Frontal cortex (tissue), 3 donors: ENCODE measurements at regions not wholly inside any gene's neighbourhood (a gene's known extent, or its start where the extent isn't known, plus 50 kb on each side); places are given as distances from the start of the nearest gene placed in this dataset.
A peak's percentile ranks its signal among the peaks of the same experiment; 100 is the strongest.
"Not testable (repeated sequence)": the region's sequence is repeated elsewhere in the genome, so short reads cannot be mapped to it uniquely, and the experiment has no call there.

Source experiments
- DNase-seq, 2 donors: peaks; one replicate each; pipeline ENCODE4 v3.0.0; 2012; ENCODE audit warnings: low spot score in 2 of 2
- FAIRE-seq: peaks from 2 replicates; lab custom pipeline; 2012; peaks lifted over from hg19 to GRCh38; lab: Jason Lieb, UNC
- donor health status: control.
- donor health status: control.
- donor health status: control.

DNA sequence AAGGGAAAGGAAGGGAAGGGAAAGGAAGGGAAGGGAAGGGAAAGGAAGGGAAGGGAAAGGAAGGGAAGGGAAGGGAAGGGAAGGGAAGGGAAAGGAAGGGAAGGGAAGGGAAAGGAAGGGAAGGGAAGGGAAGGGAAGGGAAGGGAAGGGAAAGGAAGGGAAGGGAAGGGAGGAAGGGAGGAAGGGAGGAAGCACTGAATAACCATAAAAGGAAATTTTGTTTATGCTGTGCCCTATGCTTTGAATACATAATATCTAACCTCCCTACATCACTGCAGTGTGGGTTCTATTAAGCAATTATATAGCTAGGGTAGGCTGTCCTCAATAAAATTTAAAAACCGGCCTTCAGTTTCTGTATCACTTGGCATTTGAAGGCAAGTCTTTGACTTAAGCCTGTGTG is 346.6 kb downstream of the SLC7A11 start:
- not testable (repeated sequence) for FAIRE-seq, DNase-seq

DNA sequence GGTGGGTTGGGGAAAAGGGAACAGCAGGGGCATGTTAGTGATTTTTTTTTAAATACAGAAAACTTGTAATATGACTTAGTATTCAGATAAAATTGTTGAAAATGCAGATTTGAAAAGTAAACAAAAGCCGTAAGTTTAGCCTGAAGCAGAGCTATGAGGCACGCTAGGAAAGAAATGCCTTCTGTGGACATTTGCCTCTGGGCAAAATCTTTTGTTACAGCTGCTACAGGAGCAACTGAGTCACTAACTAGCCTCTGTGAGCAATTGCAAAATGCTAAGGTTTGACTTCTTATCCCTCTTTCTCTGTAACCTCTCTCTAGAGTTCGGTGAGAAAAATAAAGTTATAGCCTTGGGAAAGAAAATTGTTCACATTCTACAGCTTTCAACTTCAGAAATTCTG is 350.0 kb downstream of the SLC7A11 start:
- no peak for FAIRE-seq
- DNase-seq = no peak

DNA sequence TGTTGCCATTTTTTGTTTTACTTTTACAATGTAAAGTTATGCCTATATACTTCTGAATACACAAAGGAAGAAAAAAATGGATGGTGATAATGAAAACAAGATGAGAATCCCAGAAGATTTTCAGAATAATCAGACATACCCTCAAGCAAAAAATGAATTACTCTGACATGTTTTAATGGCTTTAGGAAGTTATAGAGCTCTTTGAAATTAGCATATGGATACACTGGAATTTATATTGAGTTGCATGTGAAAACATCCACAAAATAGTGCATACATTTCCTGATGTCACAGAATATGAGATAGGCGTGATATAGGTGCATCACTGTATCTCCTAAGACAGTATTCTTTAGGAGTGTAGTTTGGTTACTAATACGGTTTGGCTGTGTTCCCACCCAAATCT is 351.3 kb downstream of the SLC7A11 start:
- FAIRE-seq (no peak), DNase-seq (no peak)

DNA sequence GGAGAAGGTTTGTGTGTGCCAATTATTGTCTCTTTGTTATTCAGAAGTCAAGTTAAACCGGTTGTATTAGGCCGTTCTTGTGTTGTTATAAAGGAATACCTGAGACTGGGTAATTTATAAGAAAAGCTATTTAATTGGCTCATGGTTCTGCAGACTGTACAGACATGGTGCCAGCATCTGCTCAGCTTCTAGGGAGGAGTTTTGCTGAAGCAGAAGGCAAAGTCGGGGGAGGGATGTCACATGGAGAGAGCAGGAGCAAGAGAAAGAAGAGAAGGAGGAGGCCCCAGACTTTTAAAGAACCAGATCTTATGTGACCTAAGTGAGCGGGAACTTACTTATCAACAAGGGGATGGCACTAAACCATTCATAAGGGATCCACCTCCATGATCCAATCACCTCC is 349.3 kb upstream of the PCDH18 start:
- DNase-seq = no peak
- no peak for FAIRE-seq

DNA sequence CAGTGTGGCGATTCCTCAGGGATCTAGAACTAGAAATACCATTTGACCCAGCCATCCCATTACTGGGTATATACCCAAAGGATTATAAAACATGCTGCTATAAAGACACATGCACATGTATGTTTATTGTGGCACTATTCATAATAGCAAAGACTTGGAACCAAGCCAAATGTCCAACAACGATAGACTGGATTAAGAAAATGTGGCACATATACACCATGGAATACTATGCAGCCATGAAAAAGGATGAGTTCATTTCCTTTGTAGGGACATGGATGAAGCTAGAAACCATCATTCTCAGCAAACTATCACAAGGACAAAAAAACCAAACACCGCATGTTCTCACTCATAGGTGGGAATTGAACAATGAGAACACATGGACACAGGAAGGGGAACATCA is 335.8 kb upstream of the PCDH18 start:
- DNase-seq, FAIRE-seq: not testable (repeated sequence)

DNA sequence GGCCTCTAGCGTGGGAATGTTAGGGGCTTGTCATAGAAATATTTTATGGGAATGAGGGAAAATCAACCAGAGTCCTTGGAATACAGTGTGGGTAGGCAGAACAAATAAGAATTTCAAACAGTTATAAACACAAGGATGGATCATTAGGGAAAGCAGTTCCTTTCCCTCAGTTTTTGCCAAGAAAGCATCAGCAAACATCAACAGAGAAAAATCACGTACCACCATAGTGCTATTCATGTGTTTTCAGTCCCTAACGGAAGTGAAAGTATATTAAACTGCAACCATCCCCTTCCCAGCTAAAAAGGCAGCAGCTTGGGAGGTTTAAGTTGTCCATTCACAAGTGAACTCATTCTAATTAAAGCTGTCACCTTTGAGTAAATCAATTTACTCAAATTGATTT is 334.4 kb upstream of the PCDH18 start:
- no peak for DNase-seq

DNA sequence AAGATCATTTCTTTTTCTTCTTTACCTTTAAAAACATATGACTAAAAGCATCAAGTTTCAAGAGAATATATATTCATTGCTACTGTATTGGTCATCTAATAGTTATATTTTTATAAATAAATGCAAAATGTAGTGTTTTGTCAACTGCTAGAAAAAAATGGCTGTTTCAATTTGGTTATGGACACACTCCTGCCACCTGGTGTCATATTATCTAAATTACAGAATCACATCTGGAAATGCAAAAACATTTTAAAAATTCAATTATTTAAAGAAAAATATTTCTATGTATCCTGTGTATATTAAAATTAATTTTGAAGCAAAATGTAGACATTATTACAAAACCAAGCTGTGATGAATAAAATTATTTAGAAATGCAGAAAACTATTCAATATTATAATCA is 329.4 kb upstream of the PCDH18 start:
- DNase-seq = no peak
- FAIRE-seq = peak; percentile 98

More for the DNA sequence above, 334.4 kb upstream of the PCDH18 start:
- FAIRE-seq = no peak

DNA sequence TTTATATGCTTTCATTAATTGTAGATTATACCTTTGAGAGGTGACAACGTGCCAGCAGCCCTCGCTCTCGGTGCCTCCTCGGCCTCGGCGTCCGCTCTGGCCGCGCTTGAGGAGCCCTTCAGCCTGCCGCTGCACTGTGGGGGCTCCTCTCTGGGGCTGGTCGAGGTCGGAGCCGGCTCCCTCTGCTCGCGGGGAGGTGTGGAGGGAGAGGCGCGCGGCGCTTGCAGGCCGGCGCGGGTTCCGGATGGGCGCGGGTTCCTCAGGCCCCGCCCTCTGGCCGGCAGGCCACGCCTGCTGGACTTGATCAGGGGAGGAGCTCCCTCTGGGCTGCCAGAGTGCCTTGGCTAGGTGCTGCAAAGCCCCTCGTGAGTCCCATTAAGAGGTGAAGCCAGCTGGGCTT is 321.1 kb upstream of the PCDH18 start:
- FAIRE-seq = no peak

DNA sequence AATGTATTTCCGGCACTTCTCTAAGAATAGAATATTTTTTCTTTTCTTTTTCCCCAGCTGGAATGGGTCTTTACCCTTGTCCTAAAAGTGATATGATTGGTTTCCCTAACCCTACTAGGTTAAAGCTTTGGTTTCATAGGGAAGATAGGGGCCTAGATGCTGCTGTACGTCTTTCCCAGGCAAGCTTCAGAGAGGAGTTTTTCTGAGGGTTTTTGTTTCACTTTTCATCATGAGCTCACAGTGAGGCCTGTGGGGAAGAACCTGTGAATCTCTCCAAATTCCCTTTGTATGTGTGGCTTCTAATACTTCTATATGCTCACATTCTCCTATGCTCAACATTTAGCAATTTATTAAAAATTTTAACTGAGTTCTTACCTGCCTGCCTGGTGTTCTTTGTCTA is 320.0 kb upstream of the PCDH18 start:
- no peak for FAIRE-seq
- no peak for DNase-seq

More for the DNA sequence above, 321.1 kb upstream of the PCDH18 start:
- DNase-seq = no peak

DNA sequence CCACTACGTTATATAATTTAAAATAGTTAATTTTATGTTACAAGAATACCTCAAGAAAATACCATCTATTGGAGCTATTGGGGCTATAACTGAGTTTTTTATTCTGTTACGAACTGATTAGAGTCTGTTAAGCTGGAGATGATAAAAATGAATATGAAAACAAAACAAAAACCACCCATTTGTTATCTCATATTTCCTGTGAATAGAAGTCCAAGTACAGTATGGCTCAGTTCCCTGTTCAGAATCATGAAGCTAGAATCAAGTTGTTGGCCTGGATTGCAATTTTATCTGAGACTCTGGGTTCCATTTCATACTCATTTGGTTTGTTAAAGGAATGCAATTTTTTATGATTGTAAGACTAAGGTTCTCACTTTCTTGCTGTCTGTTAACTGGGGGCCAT is 319.1 kb upstream of the PCDH18 start:
- FAIRE-seq (no peak), DNase-seq (no peak)

DNA sequence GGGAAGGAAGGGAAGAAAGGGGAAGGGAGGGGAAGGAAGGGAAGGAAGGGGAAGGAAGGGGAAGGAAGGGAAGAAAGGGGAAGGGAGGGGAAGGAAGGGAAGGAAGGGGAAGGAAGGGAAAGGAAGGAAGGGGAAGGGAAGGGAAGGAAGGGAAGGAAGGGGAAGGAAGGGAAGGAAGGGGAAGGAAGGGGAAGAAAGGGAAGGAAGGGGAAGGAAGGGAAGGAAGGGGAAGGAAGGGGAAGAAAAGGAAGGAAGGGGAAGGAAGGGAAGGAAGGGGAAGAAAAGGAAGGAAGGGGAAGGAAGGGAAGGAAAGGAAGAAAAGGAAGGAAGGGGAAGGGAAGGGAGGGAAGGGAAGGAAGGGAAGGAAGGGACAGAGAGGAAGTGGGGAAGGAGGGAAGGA is 295.7 kb upstream of the PCDH18 start:
- not testable (repeated sequence) for DNase-seq, FAIRE-seq

DNA sequence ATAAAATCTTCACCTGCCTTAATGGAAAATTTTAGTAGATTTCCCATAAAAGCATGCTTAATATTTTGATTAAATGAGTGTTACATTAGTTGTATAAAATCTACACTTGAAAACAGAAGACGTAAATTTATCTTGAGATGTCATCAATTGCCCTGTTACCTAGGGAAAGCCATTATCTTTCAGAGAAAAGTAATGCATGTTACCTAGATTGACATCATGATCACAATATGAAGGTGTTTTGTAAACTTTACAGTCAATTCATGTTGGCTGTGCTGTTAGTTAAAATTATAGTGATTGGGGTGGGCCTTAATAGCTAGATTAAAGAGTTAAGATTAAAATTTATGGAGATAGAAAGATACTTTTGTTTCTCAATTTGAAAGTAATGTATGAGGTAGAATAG is 293.2 kb upstream of the PCDH18 start:
- FAIRE-seq (no peak), DNase-seq (no peak)

DNA sequence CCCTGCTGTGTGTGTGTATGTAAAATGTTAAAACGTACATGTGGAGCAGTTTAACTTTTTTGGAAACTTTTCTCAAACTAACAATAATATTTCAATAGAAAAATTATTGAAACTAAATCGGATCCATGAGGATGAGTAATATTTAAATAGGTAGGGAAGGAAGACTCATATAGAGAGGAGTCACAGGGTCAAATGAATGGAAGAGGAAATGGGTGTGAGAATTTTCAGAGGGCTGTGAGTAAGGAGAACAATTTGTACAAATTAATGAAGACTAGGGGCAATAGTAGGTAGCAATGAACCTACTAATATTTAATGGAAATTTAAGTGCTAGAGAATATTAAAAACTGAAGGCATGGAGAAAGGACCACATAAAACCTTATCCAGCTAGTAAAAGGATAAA is 290.7 kb upstream of the PCDH18 start:
- no peak for FAIRE-seq
- DNase-seq = no peak

DNA sequence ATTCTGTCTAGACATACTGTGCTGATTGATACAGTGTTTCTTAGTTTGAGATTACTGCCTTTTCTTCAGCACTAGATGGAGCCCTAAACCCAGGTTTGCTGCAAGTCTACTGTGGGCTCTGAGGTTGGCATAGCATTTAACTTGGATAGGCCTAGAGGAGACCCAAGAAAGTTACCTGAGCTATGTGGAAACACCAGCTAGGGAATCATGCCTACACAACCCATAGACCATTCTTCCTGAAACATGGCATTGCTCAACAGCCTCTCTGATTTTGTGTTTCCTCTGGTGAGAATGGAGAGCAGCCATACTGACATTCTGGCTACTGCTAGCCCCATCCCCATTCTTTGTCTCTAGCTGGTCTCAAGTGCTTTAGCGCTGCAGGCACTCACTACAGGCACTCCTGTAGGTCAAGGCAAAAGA is 287.7 kb upstream of the PCDH18 start:
- FAIRE-seq (no peak), DNase-seq (no peak)

DNA sequence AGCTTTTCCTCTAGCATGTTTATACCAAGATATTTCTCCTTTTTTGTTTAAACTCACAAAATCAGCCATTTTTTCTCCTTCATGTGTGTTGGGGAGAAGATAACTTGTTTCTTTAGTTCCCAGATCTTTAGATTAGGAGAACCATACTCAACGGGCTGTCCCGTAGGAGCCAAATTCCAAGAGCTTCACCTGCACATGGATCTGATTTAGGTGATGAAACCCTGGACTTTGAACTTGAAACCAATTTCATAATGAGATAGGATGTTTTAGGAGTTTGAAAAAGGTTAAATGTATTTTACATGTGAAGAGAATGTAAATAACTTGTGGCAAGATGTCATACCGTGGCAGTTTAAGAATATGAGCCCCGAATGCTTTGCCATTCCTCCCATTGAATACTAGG is 280.0 kb upstream of the PCDH18 start:
- no peak for FAIRE-seq
- no peak for DNase-seq

DNA sequence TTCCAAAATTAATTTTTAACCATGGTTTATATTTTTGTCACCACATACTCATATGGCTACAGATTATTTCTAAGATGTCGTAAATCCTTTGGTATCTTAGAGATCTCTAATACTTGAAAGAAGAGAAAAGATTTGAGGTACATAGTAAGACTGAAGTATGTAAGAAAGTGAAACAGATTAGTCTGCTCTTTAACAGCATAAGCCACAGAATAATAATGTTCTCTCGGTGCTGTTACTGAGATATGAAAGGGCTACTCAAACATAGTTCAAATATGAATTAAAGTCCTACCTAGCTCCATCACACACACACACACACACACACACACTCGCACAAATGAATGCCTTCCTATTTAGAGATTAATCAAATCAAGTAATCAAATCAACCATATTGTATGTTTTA is 274.1 kb upstream of the PCDH18 start:
- DNase-seq (no peak), FAIRE-seq (no peak)

DNA sequence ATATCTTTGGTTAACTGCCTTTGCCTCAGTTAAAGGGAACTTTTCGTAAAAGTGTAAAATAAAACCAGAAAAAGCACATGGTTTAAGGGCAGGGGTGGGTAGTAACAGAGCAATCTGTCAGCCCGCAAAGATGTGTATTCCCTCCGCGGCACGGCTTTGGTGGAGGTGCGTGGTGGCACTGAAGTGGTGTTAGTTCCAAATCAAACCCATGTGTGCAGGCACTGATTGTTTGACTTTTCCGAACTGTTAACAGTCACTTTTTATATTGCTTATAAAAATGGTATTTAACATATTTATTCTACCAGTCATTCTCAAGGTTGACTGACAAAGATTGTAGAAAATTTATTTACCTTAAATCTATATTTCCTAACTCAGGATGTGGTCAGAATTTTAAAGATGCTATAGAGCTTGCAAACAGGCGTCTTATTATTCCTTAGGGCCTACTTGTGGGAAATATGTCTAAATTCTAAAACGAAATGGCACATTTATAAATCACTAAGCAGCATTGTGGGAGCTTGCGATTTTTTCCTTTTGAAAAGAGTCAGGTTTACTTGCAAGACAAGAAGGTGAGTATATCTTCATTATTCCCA is 272.7 kb upstream of the PCDH18 start:
- FAIRE-seq = no peak
- no peak for DNase-seq

DNA sequence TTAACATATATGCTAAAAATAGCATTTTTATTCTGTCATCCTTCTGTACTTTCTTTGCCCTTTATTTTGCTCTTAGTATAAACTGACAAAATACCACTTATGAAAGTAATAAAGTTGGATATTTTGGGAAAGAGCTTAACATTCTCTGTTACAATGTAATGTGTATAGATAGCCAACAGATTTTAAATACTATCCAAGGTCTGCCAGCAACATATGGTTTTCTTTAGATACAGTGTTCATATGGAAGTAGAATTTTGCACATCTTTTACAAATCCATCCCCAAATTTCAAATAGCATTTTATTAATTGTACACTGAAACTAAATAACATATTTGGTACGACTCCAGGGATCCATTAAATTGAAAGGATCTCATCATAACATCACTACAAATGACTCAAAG is 268.6 kb upstream of the PCDH18 start:
- DNase-seq (no peak), FAIRE-seq (no peak)

DNA sequence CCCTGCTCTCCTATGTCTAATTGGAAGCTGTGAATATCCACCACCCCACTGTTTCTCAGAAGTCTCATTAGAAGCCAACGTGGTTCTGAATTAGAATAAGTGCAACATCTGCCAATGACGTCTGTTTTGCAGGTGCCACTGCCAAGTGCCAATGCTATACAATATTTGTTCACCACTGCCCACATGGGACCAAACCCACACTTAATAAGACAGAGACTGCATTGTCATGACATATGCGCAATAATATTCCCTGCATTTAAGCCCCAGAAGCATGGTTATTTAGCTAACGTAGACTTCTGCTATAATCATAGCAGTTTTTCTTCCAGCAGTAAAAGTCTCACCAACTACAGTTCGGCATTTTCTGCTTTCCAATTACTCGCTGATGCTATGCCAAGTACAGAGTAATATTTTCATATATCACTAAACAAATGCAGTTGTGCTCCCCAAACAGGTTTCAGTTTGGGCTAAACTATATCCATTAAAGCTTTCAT is 262.5 kb upstream of the PCDH18 start:
- no peak for FAIRE-seq

DNA sequence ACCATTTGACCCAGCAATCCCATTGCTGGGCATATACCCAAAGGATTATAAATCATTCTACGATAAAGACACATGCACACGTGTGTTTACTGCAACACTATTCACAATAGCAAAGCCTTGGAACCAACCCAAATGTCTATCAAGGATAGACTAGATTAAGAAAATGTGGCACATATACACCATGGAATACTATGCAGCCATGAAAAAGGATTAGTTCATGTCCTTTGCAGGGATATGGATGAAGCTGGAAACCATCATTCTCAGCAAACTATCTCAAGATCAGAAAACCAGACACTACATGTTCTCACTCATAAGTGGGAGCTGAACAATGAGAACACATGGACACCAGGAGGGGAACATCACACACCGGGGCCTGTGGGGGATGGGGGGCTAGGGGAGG is 257.0 kb upstream of the PCDH18 start:
- not testable (repeated sequence) for FAIRE-seq, DNase-seq

More for the DNA sequence above, 262.5 kb upstream of the PCDH18 start:
- peak in 1 of 2 donors; percentile 1 for DNase-seq

DNA sequence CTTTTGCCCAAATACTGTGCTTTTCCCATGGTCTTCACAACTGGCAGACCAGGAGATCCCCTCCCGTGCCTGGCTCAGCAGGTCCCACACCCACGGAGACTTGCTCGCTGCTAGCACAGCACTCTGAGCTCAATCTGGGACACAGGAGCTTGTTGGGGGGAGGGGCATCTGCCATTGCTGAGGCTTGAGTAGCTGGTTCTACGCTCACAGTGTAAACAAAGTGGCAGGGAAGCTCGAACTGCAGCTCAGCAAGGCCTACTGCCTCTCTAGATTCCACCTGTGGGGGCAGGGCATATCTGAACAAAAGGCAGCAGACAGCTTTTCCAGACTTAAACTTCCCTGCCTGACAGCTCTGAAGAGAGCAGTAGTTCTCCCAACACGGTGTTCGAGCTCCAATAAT is 251.6 kb upstream of the PCDH18 start:
- FAIRE-seq = not testable (repeated sequence)

DNA sequence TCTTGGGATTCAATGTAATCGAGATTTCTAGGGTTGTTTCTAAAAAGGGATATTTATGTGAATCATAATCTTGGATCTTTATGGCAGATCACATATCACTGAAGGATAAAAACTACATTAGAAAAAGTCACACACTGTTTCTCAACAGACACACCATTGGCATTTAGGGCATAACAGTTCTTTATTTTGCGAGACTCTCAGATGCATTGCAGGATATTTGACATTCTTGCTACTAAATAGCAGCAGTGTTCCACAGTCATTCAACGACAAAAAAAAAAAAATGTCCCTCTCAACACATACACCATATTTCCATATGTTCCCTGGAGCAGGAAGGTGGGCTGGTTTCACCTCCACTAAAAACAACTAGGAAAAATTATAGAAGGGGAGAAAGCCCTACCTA is 243.4 kb upstream of the PCDH18 start:
- FAIRE-seq (no peak), DNase-seq (no peak)

More for the DNA sequence above, 251.6 kb upstream of the PCDH18 start:
- not testable (repeated sequence) for DNase-seq
